ENCODE measurements at regions not wholly inside any gene's neighbourhood (a gene's known extent, or its start where the extent isn't known, plus 50 kb on each side); places are given as distances from the start of the nearest gene placed in this dataset.

GRCh38 chr11:70567680-70568034, 169.3 kb downstream of the CTTN start:
- Histone ChIP-seq H3K27me3 (replicated peaks; ENCODE audit: control insufficient read depth, insufficient read depth, low read length) (no peaks in the 10 kb centered on the region), H3K4me1 (no peaks in the 10 kb centered on the region), H3K36me3 (ENCODE audit: control insufficient read depth, insufficient read depth, low read length) (no peaks in the 10 kb centered on the region), H3K9me3 (no peaks in the 10 kb centered on the region), H3K4me3 (ENCODE audit: low read depth, low read length) (no peak overlapping the region)
- Mint-ChIP-seq H3K4me1 (ENCODE audit: low read depth, unreplicated experiment) (no peaks in the 10 kb centered on the region), H3K4me3 (ENCODE audit: unreplicated experiment) (no peak overlapping the region), H3K9me3 (ENCODE audit: unreplicated experiment) (peaks cover 10% of the 10 kb centered on the region), H3K27me3 (ENCODE audit: insufficient read depth, unreplicated experiment) (no peaks in the 10 kb centered on the region), H3K36me3 (ENCODE audit: insufficient read depth, unreplicated experiment) (peaks cover 37% of the 10 kb centered on the region), H3K27ac (ENCODE audit: unreplicated experiment) (no peak overlapping the region)
- no peak for TF ChIP-seq CTCF (IDR thresholded peaks at IDR 0.05; ENCODE audit: insufficient read depth in 1 of 2, low read depth in 1 of 2, low read length in 1 of 2, severe bottlenecking in 1 of 2, unreplicated experiment in 1 of 2)
- intact Hi-C loops (cut with micrococcal nuclease; ENCODE audit: unreplicated experiment), result no loop called here
- CTCF ChIA-PET, result no interaction called here
- DNase-seq, result no peak
- no TSS peak for BruUV-seq (replicated peaks)
- POLR2A ChIA-PET, result no interaction called here

GRCh38 chr11:70568035-70568813, 169.9 kb downstream of the CTTN start:
- H3K4me1 Mint-ChIP-seq (ENCODE audit: low read depth, unreplicated experiment), result no peaks in the 10 kb centered on the region
- no peaks in the 10 kb centered on the region for H3K27me3 Mint-ChIP-seq (ENCODE audit: insufficient read depth, unreplicated experiment)
- Histone ChIP-seq H3K4me3 (ENCODE audit: low read depth, low read length) (no peak overlapping the region), H3K27me3 (replicated peaks; ENCODE audit: control insufficient read depth, insufficient read depth, low read length) (no peaks in the 10 kb centered on the region), H3K9me3 (no peaks in the 10 kb centered on the region), H3K36me3 (ENCODE audit: control insufficient read depth, insufficient read depth, low read length) (no peaks in the 10 kb centered on the region), H3K4me1 (no peaks in the 10 kb centered on the region)
- H3K27ac Mint-ChIP-seq (ENCODE audit: unreplicated experiment), result no peak overlapping the region
- no peak overlapping the region for H3K4me3 Mint-ChIP-seq (ENCODE audit: unreplicated experiment)
- intact Hi-C loops (cut with micrococcal nuclease; ENCODE audit: unreplicated experiment), result no loop called here
- DNase-seq, result no peak
- CTCF ChIA-PET, result interaction anchor here (0.6 kb wide), 1 partner anchor 136 kb away, joined by 5 read pairs; no protein-coding TSS in a partner anchor
- POLR2A ChIA-PET, result interaction anchor here (0.6 to 0.7 kb wide), 2 partner anchors 9 to 46 kb away, joined by 3 read pairs; no protein-coding TSS in a partner anchor
- no peak for TF ChIP-seq CTCF (IDR thresholded peaks at IDR 0.05; ENCODE audit: insufficient read depth in 1 of 2, low read depth in 1 of 2, low read length in 1 of 2, severe bottlenecking in 1 of 2, unreplicated experiment in 1 of 2)
- no TSS peak for BruUV-seq (replicated peaks)
- peaks cover 34% of the 10 kb centered on the region for H3K36me3 Mint-ChIP-seq (ENCODE audit: insufficient read depth, unreplicated experiment)
- peaks cover 10% of the 10 kb centered on the region for H3K9me3 Mint-ChIP-seq (ENCODE audit: unreplicated experiment)

GRCh38 chr11:70568814-70569617, 170.7 kb downstream of the CTTN start:
- Histone ChIP-seq H3K27me3 (replicated peaks; ENCODE audit: control insufficient read depth, insufficient read depth, low read length) (no peaks in the 10 kb centered on the region), H3K9me3 (no peaks in the 10 kb centered on the region), H3K4me3 (ENCODE audit: low read depth, low read length) (no peak overlapping the region), H3K4me1 (no peaks in the 10 kb centered on the region), H3K36me3 (ENCODE audit: control insufficient read depth, insufficient read depth, low read length) (no peaks in the 10 kb centered on the region)
- ChIA-PET POLR2A (interaction anchor here (0.7 kb wide), 1 partner anchor 45 kb away, joined by 3 read pairs; no protein-coding TSS in a partner anchor), CTCF (interaction anchor here (0.6 kb wide), 1 partner anchor 135 kb away, joined by 5 read pairs; no protein-coding TSS in a partner anchor)
- no peak for DNase-seq
- Mint-ChIP-seq H3K27ac (ENCODE audit: unreplicated experiment) (no peak overlapping the region), H3K27me3 (ENCODE audit: insufficient read depth, unreplicated experiment) (no peaks in the 10 kb centered on the region), H3K36me3 (ENCODE audit: insufficient read depth, unreplicated experiment) (peaks cover 32% of the 10 kb centered on the region), H3K4me1 (ENCODE audit: low read depth, unreplicated experiment) (no peaks in the 10 kb centered on the region), H3K4me3 (ENCODE audit: unreplicated experiment) (no peak overlapping the region), H3K9me3 (ENCODE audit: unreplicated experiment) (peaks cover 3% of the 10 kb centered on the region)
- no TSS peak for BruUV-seq (replicated peaks)
- intact Hi-C loops (cut with micrococcal nuclease; ENCODE audit: unreplicated experiment), result no loop called here
- TF ChIP-seq CTCF (IDR thresholded peaks at IDR 0.05; ENCODE audit: insufficient read depth in 1 of 2, low read depth in 1 of 2, low read length in 1 of 2, severe bottlenecking in 1 of 2, unreplicated experiment in 1 of 2), result no peak

All from Caco-2 (cell line).